HT-29 (cell line): ENCODE measurements at regions not wholly inside any gene's neighbourhood (a gene's known extent, or its start where the extent isn't known, plus 50 kb on each side); places are given as distances from the start of the nearest gene placed in this dataset.

Experiments used
- DNase-seq: peaks from one replicate; pipeline ENCODE4 v3.0.0-alpha.2; 2015; ENCODE audit warnings: low spot score

DNA sequence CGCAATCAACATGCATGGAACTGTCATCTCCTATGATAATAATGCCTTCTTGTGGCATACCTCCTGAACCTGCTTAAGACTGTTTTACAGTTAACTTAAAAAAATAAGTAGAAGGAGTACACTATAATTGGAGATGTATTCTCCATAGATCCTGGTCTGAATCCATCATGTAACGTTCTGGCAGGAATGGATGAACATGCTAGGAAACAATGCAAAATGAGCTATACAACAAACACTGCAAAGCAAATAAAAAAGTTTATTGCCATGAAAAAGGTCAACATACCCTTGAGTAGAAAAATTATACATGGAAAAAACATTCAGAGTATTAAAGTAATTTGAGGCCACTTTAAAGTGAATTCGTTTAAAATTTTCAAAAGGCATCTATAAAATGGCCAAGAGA is 71.5 kb upstream of the SCN7A start:
- DNase-seq, result no peak

- DNase-seq, result no peak
These were observed 69.8 kb upstream of the SCN7A start for GRCh38 chr2:166563894-166564293.

DNA sequence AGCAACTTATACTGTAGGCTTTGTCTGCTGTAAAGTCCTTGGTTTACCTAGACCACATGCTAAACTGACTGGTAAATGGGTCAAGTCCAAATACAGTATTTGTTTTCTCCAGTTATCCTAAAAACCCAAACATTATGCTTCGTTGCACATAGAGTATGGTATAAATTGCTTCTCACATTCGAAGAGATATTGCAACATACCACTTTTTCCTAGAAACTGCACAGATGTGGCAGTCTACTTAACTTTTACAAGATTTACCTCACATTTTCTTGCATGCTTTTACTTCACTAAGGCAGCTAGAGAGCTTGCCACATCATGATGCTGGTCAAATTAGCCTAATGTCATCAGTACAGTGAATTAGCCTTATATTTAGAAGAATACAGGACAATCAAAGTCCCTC is 66.0 kb upstream of the SCN7A start:
- DNase-seq, result no peak

DNA sequence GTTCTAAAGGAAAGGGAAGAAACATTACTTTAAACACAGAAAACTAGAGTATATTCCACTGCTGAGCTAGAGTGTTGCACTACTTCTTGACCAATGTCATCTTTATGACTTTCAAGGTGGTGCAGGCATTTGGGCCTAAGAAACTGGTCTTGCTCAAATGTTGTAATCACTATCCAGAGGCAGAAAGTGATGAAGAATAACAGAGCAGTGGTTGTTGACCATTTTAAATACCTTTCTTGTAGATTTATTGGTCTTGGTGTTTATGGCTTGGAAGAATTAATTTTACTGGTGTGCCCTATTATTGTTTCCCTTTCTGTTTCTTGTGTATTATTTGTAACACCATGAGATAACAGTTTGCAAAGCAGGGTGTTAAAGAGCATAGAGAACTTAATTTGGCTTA is 56.9 kb upstream of the SCN7A start:
- no peak for DNase-seq

DNA sequence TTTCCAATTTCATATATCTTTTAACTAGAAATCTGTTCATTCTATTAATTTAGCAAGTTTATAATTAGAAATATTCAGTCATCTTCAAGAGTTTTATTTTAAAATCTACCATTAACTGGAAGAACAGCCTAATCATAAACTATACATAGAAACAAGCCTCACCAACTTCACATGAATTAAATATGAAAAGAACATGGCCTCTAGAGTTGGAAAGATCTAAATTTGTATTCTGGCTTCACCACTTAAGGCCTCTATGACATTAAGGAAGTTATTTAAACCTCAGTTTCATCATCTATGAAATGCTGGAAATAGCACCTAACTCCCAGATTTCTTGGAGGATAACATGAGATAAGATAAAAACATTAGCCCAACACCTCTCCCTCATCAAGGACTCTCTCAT is 51.4 kb upstream of the SCN7A start:
- DNase-seq, result no peak
